Stimulated activated CD4-positive, alpha-beta T cell treated with anti-CD3 and anti-CD28 coated beads, Interleukin-12 subunit alpha, Interleukin-12 subunit beta, amount 100 ng/mL, for 4 hours (primary cell): ENCODE measurements at regions not wholly inside any gene's neighbourhood (a gene's known extent, or its start where the extent isn't known, plus 50 kb on each side); places are given as distances from the start of the nearest gene placed in this dataset.

Experiments used
- DNase-seq: peaks from one replicate; pipeline ENCODE4 v3.0.0-alpha.2; 2020

GRCh38 chr10:129101232-129101980, 365.6 kb upstream of the MGMT start:
- no peak for DNase-seq

- DNase-seq, result no peak
Measured at GRCh38 chr10:129102906-129103693, 363.9 kb upstream of the MGMT start.

- DNase-seq, result no peak
Measured at GRCh38 chr10:129104266-129105045, 362.6 kb upstream of the MGMT start.

- no peak for DNase-seq
Measured at GRCh38 chr10:129105266-129105665, 361.8 kb upstream of the MGMT start.

- no peak for DNase-seq
Measured at GRCh38 chr10:129106314-129106713, 360.7 kb upstream of the MGMT start.

- DNase-seq, result no peak
Measured at GRCh38 chr10:129107525-129107924, 359.5 kb upstream of the MGMT start.

- no peak for DNase-seq
Measured at GRCh38 chr10:129108378-129108777, 358.7 kb upstream of the MGMT start.

GRCh38 chr10:129108994-129109393, 358.0 kb upstream of the MGMT start:
- DNase-seq, result no peak

GRCh38 chr10:129110780-129111179, 356.3 kb upstream of the MGMT start:
- no peak for DNase-seq

GRCh38 chr10:129111922-129112321, 355.1 kb upstream of the MGMT start:
- no peak for DNase-seq

- no peak for DNase-seq
Measured at GRCh38 chr10:129114588-129114987, 352.5 kb upstream of the MGMT start.

- no peak for DNase-seq
Measured at GRCh38 chr10:129116371-129116770, 350.7 kb upstream of the MGMT start.

- no peak for DNase-seq
Measured at GRCh38 chr10:129120441-129120840, 346.6 kb upstream of the MGMT start.

- no peak for DNase-seq
Measured at GRCh38 chr10:129122846-129123245, 344.2 kb upstream of the MGMT start.

- DNase-seq, result no peak
Measured at GRCh38 chr10:129123428-129123827, 343.6 kb upstream of the MGMT start.

- DNase-seq, result no peak
Measured at GRCh38 chr10:129126982-129127381, 340.1 kb upstream of the MGMT start.

GRCh38 chr10:129131457-129132132, 335.4 kb upstream of the MGMT start:
- DNase-seq, result no peak

GRCh38 chr10:129133856-129134255, 333.2 kb upstream of the MGMT start:
- no peak for DNase-seq

GRCh38 chr10:129134371-129134770, 332.7 kb upstream of the MGMT start:
- DNase-seq, result no peak

- no peak for DNase-seq
Measured at GRCh38 chr10:129135624-129136023, 331.4 kb upstream of the MGMT start.

- no peak for DNase-seq
Measured at GRCh38 chr10:129136074-129136473, 331.0 kb upstream of the MGMT start.

GRCh38 chr10:129136951-129137350, 330.1 kb upstream of the MGMT start:
- no peak for DNase-seq
